IPS-NIHi11 (cell line): ENCODE measurements at regions not wholly inside any gene's neighbourhood (a gene's known extent, or its start where the extent isn't known, plus 50 kb on each side); places are given as distances from the start of the nearest gene placed in this dataset.
A peak's percentile ranks its signal among the peaks of the same experiment; 100 is the strongest.
"Not testable (repeated sequence)": the region's sequence is repeated elsewhere in the genome, so short reads cannot be mapped to it uniquely, and the experiment has no call there.

ENCODE experiments used
- DNase-seq: peaks from one replicate; pipeline ENCODE4 v3.0.0; 2012; ENCODE audit warnings: mixed read lengths, low spot score

GRCh38 chr7:69095649-69096048, 502.6 kb upstream of the AUTS2 start:
- DNase-seq, result no peak

- DNase-seq, result peak; percentile 42
These were observed 494.3 kb upstream of the AUTS2 start for GRCh38 chr7:69104023-69104422.

- DNase-seq, result no peak
These were observed 493.2 kb upstream of the AUTS2 start for GRCh38 chr7:69105092-69105491.

- DNase-seq, result no peak
These were observed 492.3 kb upstream of the AUTS2 start for GRCh38 chr7:69105981-69106380.

- not testable (repeated sequence) for DNase-seq
These were observed 491.8 kb upstream of the AUTS2 start for GRCh38 chr7:69106449-69106848.

- not testable (repeated sequence) for DNase-seq
These were observed 491.3 kb upstream of the AUTS2 start for GRCh38 chr7:69106946-69107345.

- no peak for DNase-seq
These were observed 490.2 kb upstream of the AUTS2 start for GRCh38 chr7:69108097-69108496.

GRCh38 chr7:69109246-69109645, 489.0 kb upstream of the AUTS2 start:
- DNase-seq, result no peak

- no peak for DNase-seq
These were observed 488.4 kb upstream of the AUTS2 start for GRCh38 chr7:69109879-69110278.

GRCh38 chr7:69110450-69111050, 487.7 kb upstream of the AUTS2 start:
- no peak for DNase-seq

GRCh38 chr7:69114374-69114773, 483.9 kb upstream of the AUTS2 start:
- no peak for DNase-seq

- peak; percentile 28 for DNase-seq
These were observed 482.5 kb upstream of the AUTS2 start for GRCh38 chr7:69115788-69116187.

- not testable (repeated sequence) for DNase-seq
These were observed 482.1 kb upstream of the AUTS2 start for GRCh38 chr7:69116196-69116595.

- DNase-seq, result no peak
These were observed 475.3 kb upstream of the AUTS2 start for GRCh38 chr7:69122953-69123352.

GRCh38 chr7:69126896-69127479, 471.3 kb upstream of the AUTS2 start:
- no peak for DNase-seq

- DNase-seq, result no peak
These were observed 468.8 kb upstream of the AUTS2 start for GRCh38 chr7:69129524-69129923.

- DNase-seq, result no peak
These were observed 468.3 kb upstream of the AUTS2 start for GRCh38 chr7:69129951-69130350.

- DNase-seq, result no peak
These were observed 467.9 kb upstream of the AUTS2 start for GRCh38 chr7:69130396-69130795.

- DNase-seq, result no peak
These were observed 464.0 kb upstream of the AUTS2 start for GRCh38 chr7:69134316-69134715.

- DNase-seq, result no peak
These were observed 450.6 kb upstream of the AUTS2 start for GRCh38 chr7:69147631-69148030.

- DNase-seq, result no peak
These were observed 448.2 kb upstream of the AUTS2 start for GRCh38 chr7:69149804-69150782.

GRCh38 chr7:69162326-69162725, 435.9 kb upstream of the AUTS2 start:
- DNase-seq, result no peak
